ENCODE measurements at regions not wholly inside any gene's neighbourhood (a gene's known extent, or its start where the extent isn't known, plus 50 kb on each side); places are given as distances from the start of the nearest gene placed in this dataset.

GRCh38 chr15:77557564-77557963 lies 75.1 kb downstream of the LINGO1 start:
- no peak for TF ChIP-seq POLR2A (IDR thresholded peaks at IDR 0.05)
- no peak for TF ChIP-seq EP300 (IDR thresholded peaks at IDR 0.05; ENCODE audit: low read depth)
- TF ChIP-seq POLR2AphosphoS5 (IDR thresholded peaks at IDR 0.05), result no peak
- no peak for TF ChIP-seq CTCF (IDR thresholded peaks at IDR 0.05)
- intact Hi-C loops (cut with DNase I; ENCODE audit: low total_unique reads) (no loop called here), in situ Hi-C loops (cut with MboI; ENCODE audit: low pct_ligation_motif_present in 1 of 4, low pct_unique_long_range_greater_than_20kb in 1 of 4, low sequenced_read_pairs in 3 of 4) (no loop called here)
- no peak overlapping the region for H3K4me3 ChIP-seq
- H3K27ac ChIP-seq, result no peak overlapping the region
- H3K4me1 ChIP-seq, result no peaks in the 10 kb centered on the region
- H3K27me3 ChIP-seq, result no peaks in the 10 kb centered on the region
- WGBS, 2 donors (ENCODE audit: low coverage in 1 of 2), result 90% methylated on average over 1 of the region's 1 CpG; no CpG with 5 or more reads in 1 of the 2 donors
- DNase-seq, result no peak
- no peaks in the 10 kb centered on the region for H3K36me3 ChIP-seq
- no peaks in the 10 kb centered on the region for H3K9me3 ChIP-seq

- Histone ChIP-seq H3K4me1 (peaks cover 0 to 4% (median 0%) of the 10 kb centered on the region in 4 donors), H3K27ac (no peak overlapping the region), H3K27me3 (no peaks in the 10 kb centered on the region), H3K4me3 (no peak overlapping the region), H3K36me3 (no peaks in the 10 kb centered on the region), H3K9me3 (no peaks in the 10 kb centered on the region)
- WGBS, 2 donors (ENCODE audit: low coverage in 1 of 2), result 62 to 63% methylated on average over 3 to 10 of the region's 10 CpGs
- DNase-seq, result no peak
- in situ Hi-C loops (cut with MboI; ENCODE audit: low pct_ligation_motif_present in 1 of 4, low pct_unique_long_range_greater_than_20kb in 1 of 4, low sequenced_read_pairs in 3 of 4) (no loop called here), intact Hi-C loops (cut with DNase I; ENCODE audit: low total_unique reads) (no loop called here)
- TF ChIP-seq CTCF (IDR thresholded peaks at IDR 0.05) (no peak), EP300 (IDR thresholded peaks at IDR 0.05; ENCODE audit: low read depth) (no peak)
These were observed 75.6 kb downstream of the LINGO1 start for GRCh38 chr15:77557144-77557543.

- in situ Hi-C loops (cut with MboI; ENCODE audit: low pct_ligation_motif_present in 1 of 4, low pct_unique_long_range_greater_than_20kb in 1 of 4, low sequenced_read_pairs in 3 of 4) (no loop called here), intact Hi-C loops (cut with DNase I; ENCODE audit: low total_unique reads) (no loop called here)
- Histone ChIP-seq H3K9me3 (no peaks in the 10 kb centered on the region), H3K36me3 (no peaks in the 10 kb centered on the region), H3K4me1 (peaks cover 0 to 4% (median 0%) of the 10 kb centered on the region in 4 donors), H3K27me3 (no peaks in the 10 kb centered on the region), H3K27ac (no peak overlapping the region), H3K4me3 (no peak overlapping the region)
- DNase-seq, result no peak
- TF ChIP-seq CTCF (IDR thresholded peaks at IDR 0.05), result no peak
- no peak for TF ChIP-seq POLR2AphosphoS5 (IDR thresholded peaks at IDR 0.05)
- TF ChIP-seq POLR2A (IDR thresholded peaks at IDR 0.05), result no peak
- no peak for TF ChIP-seq EP300 (IDR thresholded peaks at IDR 0.05; ENCODE audit: low read depth)
- 66% methylated on average over 7 of the region's 7 CpGs; no CpG with 5 or more reads in 1 of the 2 donors for WGBS, 2 donors (ENCODE audit: low coverage in 1 of 2)
These were observed 76.1 kb downstream of the LINGO1 start for GRCh38 chr15:77556622-77557021.

GRCh38 chr15:77555232-77555631 lies 77.5 kb downstream of the LINGO1 start:
- no peak for DNase-seq
- Histone ChIP-seq H3K9me3 (no peaks in the 10 kb centered on the region), H3K36me3 (no peaks in the 10 kb centered on the region), H3K4me1 (peaks cover 0 to 6% (median 2%) of the 10 kb centered on the region in 4 donors), H3K27ac (no peak overlapping the region), H3K27me3 (no peaks in the 10 kb centered on the region), H3K4me3 (no peak overlapping the region)
- TF ChIP-seq CTCF (IDR thresholded peaks at IDR 0.05) (no peak), POLR2AphosphoS5 (IDR thresholded peaks at IDR 0.05) (no peak), POLR2A (IDR thresholded peaks at IDR 0.05) (no peak), EP300 (IDR thresholded peaks at IDR 0.05; ENCODE audit: low read depth) (no peak)
- in situ Hi-C loops (cut with MboI; ENCODE audit: low pct_ligation_motif_present in 1 of 4, low pct_unique_long_range_greater_than_20kb in 1 of 4, low sequenced_read_pairs in 3 of 4), result no loop called here
- intact Hi-C loops (cut with DNase I; ENCODE audit: low total_unique reads), result no loop called here
- 89% methylated on average over 8 of the region's 8 CpGs; no CpG with 5 or more reads in 1 of the 2 donors for WGBS, 2 donors (ENCODE audit: low coverage in 1 of 2)
